Omental fat pad (tissue), 3 donors: ENCODE measurements at regions not wholly inside any gene's neighbourhood (a gene's known extent, or its start where the extent isn't known, plus 50 kb on each side); places are given as distances from the start of the nearest gene placed in this dataset.
"Not testable (repeated sequence)": the region's sequence is repeated elsewhere in the genome, so short reads cannot be mapped to it uniquely, and the experiment has no call there.

ENCODE experiments used
- ATAC-seq: fragments of 150-250 bp; one replicate; pipeline ENCODE4 v1.9.1; 2016; ENCODE audit warnings: mild to moderate bottlenecking, moderate library complexity; ENCODE audit not compliant: low FRiP score
- DNase-seq: peaks from one replicate; pipeline ENCODE4 v3.0.0-alpha.2; 2019; ENCODE audit warnings: low spot score
- CTCF ChIP-seq, 3 donors: fragments of 450-650 bp; IDR thresholded peaks; one replicate each; pipeline ENCODE4 v1.5.1; 2016 to 2017; ENCODE audit warnings: antibody characterized with exemption in 3 of 3, mild to moderate bottlenecking in 3 of 3, moderate library complexity in 2 of 3

GRCh38 chr12:93092649-93092945 is 163.5 kb upstream of the EEA1 start:
- no peak for TF ChIP-seq CTCF (IDR thresholded peaks at IDR 0.05)
- DNase-seq (no peak), ATAC-seq (no peak)

GRCh38 chr12:93093243-93093642 is 164.1 kb upstream of the EEA1 start:
- ATAC-seq = no peak
- no peak for TF ChIP-seq CTCF (IDR thresholded peaks at IDR 0.05)

GRCh38 chr12:93094222-93094621 is 165.1 kb upstream of the EEA1 start:
- not testable (repeated sequence) for ATAC-seq, DNase-seq

More at GRCh38 chr12:93093243-93093642, 164.1 kb upstream of the EEA1 start:
- no peak for DNase-seq

- TF ChIP-seq CTCF (IDR thresholded peaks at IDR 0.05) = no peak
- DNase-seq = no peak
- ATAC-seq = no peak
Observed at GRCh38 chr12:93094988-93095737, 166.1 kb upstream of the EEA1 start.

- DNase-seq = no peak
- TF ChIP-seq CTCF (IDR thresholded peaks at IDR 0.05) = no peak
- ATAC-seq = no peak
Observed at GRCh38 chr12:93097417-93097816, 168.3 kb upstream of the EEA1 start.

GRCh38 chr12:93098077-93098476 is 169.0 kb upstream of the EEA1 start:
- DNase-seq = peak; percentile 72
- TF ChIP-seq CTCF (IDR thresholded peaks at IDR 0.05) = no peak
- ATAC-seq = no peak

GRCh38 chr12:93099792-93100191 is 170.7 kb upstream of the EEA1 start:
- DNase-seq (no peak), ATAC-seq (no peak)
- no peak for TF ChIP-seq CTCF (IDR thresholded peaks at IDR 0.05)
